Stromal cell of bone marrow (primary cell): ENCODE measurements at regions not wholly inside any gene's neighbourhood (a gene's known extent, or its start where the extent isn't known, plus 50 kb on each side); places are given as distances from the start of the nearest gene placed in this dataset.

Source experiments
- DNase-seq: peaks from one replicate; pipeline ENCODE4 v3.0.0-alpha.2; 2012; ENCODE audit warnings: low read depth

GRCh38 chr1:177786176-177786745 lies 183.6 kb downstream of the SEC16B start:
- no peak for DNase-seq

- no peak for DNase-seq
Observed at GRCh38 chr1:177784936-177785335, 184.9 kb downstream of the SEC16B start.

- no peak for DNase-seq
Observed at GRCh38 chr1:177784409-177784808, 185.4 kb downstream of the SEC16B start.

GRCh38 chr1:177783051-177783450 lies 186.8 kb downstream of the SEC16B start:
- DNase-seq: no peak

- DNase-seq: peak; percentile 38
Observed at GRCh38 chr1:177780096-177780700, 189.7 kb downstream of the SEC16B start.

- DNase-seq: no peak
Observed at GRCh38 chr1:177779166-177779965, 190.5 kb downstream of the SEC16B start.

- no peak for DNase-seq
Observed at GRCh38 chr1:177775924-177776323, 193.9 kb downstream of the SEC16B start.

GRCh38 chr1:177772386-177772960 lies 197.4 kb downstream of the SEC16B start:
- DNase-seq: no peak

GRCh38 chr1:177771688-177772087 lies 198.2 kb downstream of the SEC16B start:
- no peak for DNase-seq

- no peak for DNase-seq
Observed at GRCh38 chr1:177770096-177770495, 199.8 kb downstream of the SEC16B start.

GRCh38 chr1:177755851-177756560 lies 213.9 kb downstream of the SEC16B start:
- DNase-seq: no peak

GRCh38 chr1:177754603-177755002 lies 215.3 kb downstream of the SEC16B start:
- no peak for DNase-seq

- DNase-seq: no peak
Observed at GRCh38 chr1:177753655-177754054, 216.2 kb downstream of the SEC16B start.

GRCh38 chr1:177748080-177748801 lies 221.6 kb downstream of the SEC16B start:
- no peak for DNase-seq

GRCh38 chr1:177746155-177746554 lies 223.7 kb downstream of the SEC16B start:
- no peak for DNase-seq

- DNase-seq: no peak
Observed at GRCh38 chr1:177744906-177745305, 225.0 kb downstream of the SEC16B start.

GRCh38 chr1:177741476-177741875 lies 228.4 kb downstream of the SEC16B start:
- DNase-seq: no peak

GRCh38 chr1:177739780-177740179 lies 230.1 kb downstream of the SEC16B start:
- DNase-seq: no peak

GRCh38 chr1:177737456-177737855 lies 232.4 kb downstream of the SEC16B start:
- no peak for DNase-seq

- no peak for DNase-seq
Observed at GRCh38 chr1:177732178-177732577, 237.7 kb downstream of the SEC16B start.

GRCh38 chr1:177729646-177730045 lies 240.2 kb downstream of the SEC16B start:
- DNase-seq: no peak

GRCh38 chr1:177723533-177723932 lies 246.3 kb downstream of the SEC16B start:
- no peak for DNase-seq
